Mesenchymal stem cell (in vitro differentiated cells and primary cell): ENCODE measurements at regions not wholly inside any gene's neighbourhood (a gene's known extent, or its start where the extent isn't known, plus 50 kb on each side); places are given as distances from the start of the nearest gene placed in this dataset.

Experiments used
- DNase-seq: peaks from one replicate; pipeline ENCODE4 v3.0.0-alpha.2; 2013
- H2AFZ ChIP-seq: one replicate; pipeline ENCODE4 v1.6.1; 2013; ENCODE audit warnings: low read depth, mild to moderate bottlenecking, control low read depth, inconsistent platforms, low read length, moderate library complexity
- H2AK5ac ChIP-seq: 2 replicates; pipeline ENCODE4 v1.6.1; 2013; ENCODE audit warnings: low read length, moderate library complexity, mild to moderate bottlenecking, inconsistent platforms; ENCODE audit not compliant: severe bottlenecking
- H2BK120ac ChIP-seq: one replicate; pipeline ENCODE4 v1.6.1; 2013; ENCODE audit warnings: low read depth, mild to moderate bottlenecking, inconsistent platforms, low read length, moderate library complexity
- H2BK12ac ChIP-seq, 2 experiments: one replicate each; pipeline ENCODE4 v1.6.1; 2013; ENCODE audit warnings: inconsistent platforms in 2 of 2, low read length in 2 of 2, mild to moderate bottlenecking in 2 of 2, moderate library complexity in 2 of 2, control low read depth in 1 of 2
- H2BK15ac ChIP-seq: one replicate; pipeline ENCODE4 v1.6.1; 2013; ENCODE audit warnings: mild to moderate bottlenecking, low read depth, inconsistent platforms; ENCODE audit not compliant: poor library complexity, severe bottlenecking
- H2BK5ac ChIP-seq: 2 replicates; pipeline ENCODE4 v1.6.1; 2013; ENCODE audit warnings: low read depth, mild to moderate bottlenecking, low read length, control low read depth, inconsistent platforms; ENCODE audit not compliant: poor library complexity, severe bottlenecking
- H3K14ac ChIP-seq, 2 experiments: one replicate each; pipeline ENCODE4 v1.6.1; 2013; ENCODE audit warnings: inconsistent platforms in 2 of 2, low read length in 2 of 2, control low read depth in 1 of 2, mild to moderate bottlenecking in 1 of 2, moderate library complexity in 1 of 2
- H3K18ac ChIP-seq, 2 experiments: one replicate each; pipeline ENCODE4 v1.6.1; 2013; ENCODE audit warnings: inconsistent platforms in 2 of 2, low read length in 2 of 2, control low read depth in 1 of 2, low read depth in 1 of 2, mild to moderate bottlenecking in 1 of 2
- H3K23ac ChIP-seq, 2 experiments: one replicate each; pipeline ENCODE4 v1.6.1; 2013; ENCODE audit warnings: inconsistent platforms in 2 of 2, low read length in 2 of 2, mild to moderate bottlenecking in 2 of 2, moderate library complexity in 2 of 2, control low read depth in 1 of 2
- H3K27ac ChIP-seq: 2 replicates; pipeline ENCODE4 v1.5.1; 2013; ENCODE audit warnings: mild to moderate bottlenecking, moderate library complexity, low read length, control low read depth, inconsistent platforms; ENCODE audit not compliant: poor library complexity, severe bottlenecking
- H3K27me3 ChIP-seq, 2 experiments: 2 replicates each; pipeline versions ENCODE4 v1.6.1 to v1.7.0; 2013; ENCODE audit warnings: low read length in 2 of 2, mild to moderate bottlenecking in 2 of 2, moderate library complexity in 2 of 2, control low read depth in 1 of 2, inconsistent platforms in 1 of 2; ENCODE audit not compliant: control insufficient read depth in 1 of 2, insufficient read depth in 1 of 2
- H3K36me3 ChIP-seq, 2 experiments: 2 replicates each; pipeline versions ENCODE4 v1.6.1 to v1.7.0; 2013; ENCODE audit warnings: low read length in 2 of 2, control low read depth in 1 of 2, inconsistent platforms in 1 of 2, low read depth in 1 of 2, mild to moderate bottlenecking in 1 of 2; ENCODE audit not compliant: insufficient read depth in 2 of 2, control insufficient read depth in 1 of 2
- H3K4ac ChIP-seq, 2 experiments: one replicate each; pipeline ENCODE4 v1.6.1; 2013; ENCODE audit warnings: inconsistent platforms in 2 of 2, low read length in 2 of 2, mild to moderate bottlenecking in 2 of 2, moderate library complexity in 2 of 2, control low read depth in 1 of 2, low read depth in 1 of 2
- H3K4me1 ChIP-seq: 2 replicates; pipeline ENCODE4 v1.6.1; 2013; ENCODE audit warnings: low read depth, low read length, control low read depth; ENCODE audit not compliant: control insufficient read depth, insufficient read depth
- H3K4me2 ChIP-seq: 2 replicates; pipeline ENCODE4 v1.6.1; 2013; ENCODE audit warnings: low read length, mild to moderate bottlenecking, inconsistent platforms; ENCODE audit not compliant: poor library complexity, severe bottlenecking
- H3K4me3 ChIP-seq, 2 experiments: 2 replicates each; pipeline versions ENCODE4 v1.5.1 to v1.7.0; 2013; ENCODE audit warnings: low read length in 2 of 2, mild to moderate bottlenecking in 2 of 2, control low read depth in 1 of 2, low read depth in 1 of 2; ENCODE audit not compliant: insufficient read depth in 1 of 2
- H3K79me1 ChIP-seq: replicated peaks from 2 replicates; pipeline ENCODE4 v1.6.1; 2013; ENCODE audit warnings: mild to moderate bottlenecking, control low read depth, low read length, inconsistent platforms; ENCODE audit not compliant: poor library complexity, severe bottlenecking
- H3K9ac ChIP-seq: 2 replicates; pipeline ENCODE4 v1.7.0; 2013; ENCODE audit warnings: mild to moderate bottlenecking, low read length, moderate library complexity
- H3K9me3 ChIP-seq: 2 replicates; pipeline ENCODE4 v1.7.0; 2013; ENCODE audit warnings: mild to moderate bottlenecking, low read length; ENCODE audit not compliant: control insufficient read depth
- H4K8ac ChIP-seq: one replicate; pipeline ENCODE4 v1.6.1; 2013; ENCODE audit warnings: inconsistent platforms, mild to moderate bottlenecking, low read length, moderate library complexity
- H4K91ac ChIP-seq: one replicate; pipeline ENCODE4 v1.6.1; 2013; ENCODE audit warnings: mild to moderate bottlenecking, low read length, inconsistent platforms
- WGBS: methylation state at CpG from one replicate; pipeline ENCODE4 v1.1.7; 2013; ENCODE audit warnings: mixed read lengths; 5-methylcytosine and 5-hydroxymethylcytosine counted together

- H3K27ac ChIP-seq: peak overlapping the region; percentile 56
- DNase-seq: no peak
Observed at GRCh38 chr9:88270413-88270812, 117.8 kb upstream of the SPIN1 start.

DNA sequence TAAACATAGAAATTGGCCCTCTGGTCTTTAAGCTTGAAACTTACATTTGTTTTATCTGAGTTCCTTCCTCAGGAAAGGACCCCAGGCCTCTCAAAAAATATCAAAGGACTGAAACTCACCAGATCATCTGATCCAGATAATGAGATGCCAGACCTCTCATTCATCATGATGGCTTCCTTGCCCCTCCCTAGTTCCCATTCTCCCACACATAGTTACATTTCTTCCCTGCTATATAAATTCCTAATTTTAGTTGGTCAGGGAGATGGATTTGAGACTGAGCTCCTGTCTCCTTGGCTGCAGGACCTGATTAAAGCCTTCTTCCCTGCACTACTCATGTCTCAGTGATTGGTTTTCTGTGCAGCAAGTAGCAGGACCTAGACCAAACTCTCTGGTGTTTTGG, 119.4 kb upstream of the SPIN1 start:
- Histone ChIP-seq H2BK120ac (no peak overlapping the region), H3K27ac (no peak overlapping the region)

More at GRCh38 chr9:88270413-88270812, 117.8 kb upstream of the SPIN1 start:
- no peak overlapping the region for H3K14ac ChIP-seq
- H3K36me3 ChIP-seq: no peaks in the 10 kb centered on the region
- no peak overlapping the region for H2BK120ac ChIP-seq
- no peak overlapping the region for H4K91ac ChIP-seq
- no peak overlapping the region for H3K4ac ChIP-seq
- no peak overlapping the region for H3K4me2 ChIP-seq
- H3K4me3 ChIP-seq: no peak overlapping the region
- no peak overlapping the region for H2AFZ ChIP-seq
- no peak overlapping the region for H2AK5ac ChIP-seq
- no peak overlapping the region for H3K23ac ChIP-seq
- no peaks in the 10 kb centered on the region for H3K27me3 ChIP-seq
- no peak overlapping the region for H3K9ac ChIP-seq
- H2BK5ac ChIP-seq: no peak overlapping the region
- peaks cover 4% of the 10 kb centered on the region for H3K4me1 ChIP-seq
- H3K18ac ChIP-seq: peak overlapping the region in 1 of 2 experiments; percentile 47
- WGBS: 95% methylated on average over 3 of the region's 3 CpGs
- H3K9me3 ChIP-seq: no peaks in the 10 kb centered on the region
- no peak overlapping the region for H4K8ac ChIP-seq
- H2BK15ac ChIP-seq: no peak overlapping the region
- no peak overlapping the region for H2BK12ac ChIP-seq
- H3K79me1 ChIP-seq: no peaks in the 10 kb centered on the region

DNA sequence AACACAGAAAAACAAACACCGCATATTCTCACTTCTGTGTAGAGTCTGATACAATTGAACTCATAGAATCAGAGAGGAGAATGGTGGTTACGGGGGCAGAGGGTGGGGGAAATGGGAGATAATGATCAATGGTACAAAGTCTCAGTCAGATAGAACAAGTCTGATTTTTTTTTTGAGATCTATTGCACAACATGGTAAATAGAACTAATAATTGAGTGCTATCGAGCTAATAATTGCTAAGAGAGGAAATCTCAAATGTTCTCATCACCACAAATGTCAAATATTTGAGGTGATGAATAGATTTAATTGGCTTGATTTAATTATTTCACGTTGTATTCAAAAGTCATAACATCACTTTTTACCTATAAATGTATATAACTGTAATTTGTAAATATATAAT, 121.0 kb upstream of the SPIN1 start:
- 98% methylated on average over 2 of the region's 4 CpGs for WGBS
- no peak for DNase-seq
- H2BK12ac ChIP-seq: no peak overlapping the region

More for the DNA sequence above, 119.4 kb upstream of the SPIN1 start:
- no peak overlapping the region for H4K91ac ChIP-seq
- no peak overlapping the region for H3K9ac ChIP-seq
- no peak overlapping the region for H3K4ac ChIP-seq
- H3K4me1 ChIP-seq: peaks cover 4% of the 10 kb centered on the region
- H3K4me2 ChIP-seq: no peak overlapping the region
- H3K18ac ChIP-seq: no peak overlapping the region
- H3K14ac ChIP-seq: no peak overlapping the region
- no peak overlapping the region for H2BK15ac ChIP-seq
- H2BK5ac ChIP-seq: no peak overlapping the region
- H3K79me1 ChIP-seq: no peaks in the 10 kb centered on the region
- no peaks in the 10 kb centered on the region for H3K9me3 ChIP-seq
- H3K23ac ChIP-seq: no peak overlapping the region
- no peak overlapping the region for H2BK12ac ChIP-seq
- no peak overlapping the region for H3K4me3 ChIP-seq
- no peaks in the 10 kb centered on the region for H3K36me3 ChIP-seq
- H4K8ac ChIP-seq: no peak overlapping the region
- no peak for DNase-seq
- H2AK5ac ChIP-seq: no peak overlapping the region
- H3K27me3 ChIP-seq: no peaks in the 10 kb centered on the region
- no peak overlapping the region for H2AFZ ChIP-seq

DNA sequence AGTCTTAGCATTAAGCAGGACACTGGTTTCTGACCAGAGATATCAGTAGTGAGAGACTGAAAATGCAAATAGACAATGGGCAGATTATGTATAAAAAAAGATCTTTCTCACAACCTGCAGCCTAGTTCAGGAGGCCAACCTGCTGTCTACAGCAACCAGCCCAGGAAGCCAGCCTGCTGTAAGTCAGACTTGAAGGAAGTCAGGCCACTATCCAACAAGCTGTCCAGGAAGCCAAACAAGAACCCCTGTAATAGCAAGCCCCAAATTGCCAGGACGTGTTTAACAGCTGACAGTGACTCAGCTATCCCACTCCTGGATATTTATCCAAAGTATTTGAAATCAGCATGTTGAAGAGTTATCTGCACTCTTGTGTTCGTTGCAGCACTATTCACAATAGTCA, 121.8 kb upstream of the SPIN1 start:
- peak overlapping the region in 1 of 2 experiments; percentile 28 for H3K18ac ChIP-seq
- no peak overlapping the region for H4K91ac ChIP-seq
- no peak overlapping the region for H3K23ac ChIP-seq
- H3K27me3 ChIP-seq: no peaks in the 10 kb centered on the region
- H3K9me3 ChIP-seq: no peaks in the 10 kb centered on the region
- no peak overlapping the region for H4K8ac ChIP-seq
- H3K79me1 ChIP-seq: no peaks in the 10 kb centered on the region
- H2BK12ac ChIP-seq: no peak overlapping the region
- no peak overlapping the region for H2BK120ac ChIP-seq
- 20% methylated on average over 1 of the region's 2 CpGs for WGBS
- DNase-seq: no peak
- no peak overlapping the region for H2BK15ac ChIP-seq
- H3K27ac ChIP-seq: no peak overlapping the region
- peaks cover 2% of the 10 kb centered on the region for H3K4me1 ChIP-seq
- H3K4me2 ChIP-seq: no peak overlapping the region
- no peak overlapping the region for H3K9ac ChIP-seq
- H3K36me3 ChIP-seq: no peaks in the 10 kb centered on the region
- no peak overlapping the region for H2AK5ac ChIP-seq
- no peak overlapping the region for H3K4me3 ChIP-seq
- no peak overlapping the region for H3K4ac ChIP-seq
- H2BK5ac ChIP-seq: no peak overlapping the region
- H3K14ac ChIP-seq: no peak overlapping the region
- peak overlapping the region; percentile 46 for H2AFZ ChIP-seq

More for the DNA sequence above, 121.0 kb upstream of the SPIN1 start:
- H3K9ac ChIP-seq: no peak overlapping the region
- H3K4ac ChIP-seq: no peak overlapping the region
- no peak overlapping the region for H3K23ac ChIP-seq
- peaks cover 2% of the 10 kb centered on the region for H3K4me1 ChIP-seq
- no peaks in the 10 kb centered on the region for H3K9me3 ChIP-seq
- H2BK120ac ChIP-seq: no peak overlapping the region
- H3K14ac ChIP-seq: no peak overlapping the region
- H3K27me3 ChIP-seq: no peaks in the 10 kb centered on the region
- H2BK15ac ChIP-seq: no peak overlapping the region
- H3K79me1 ChIP-seq: no peaks in the 10 kb centered on the region
- no peak overlapping the region for H2AK5ac ChIP-seq
- H4K91ac ChIP-seq: no peak overlapping the region
- H2BK5ac ChIP-seq: no peak overlapping the region
- no peak overlapping the region for H3K18ac ChIP-seq
- no peak overlapping the region for H2AFZ ChIP-seq
- H4K8ac ChIP-seq: no peak overlapping the region
- no peak overlapping the region for H3K27ac ChIP-seq
- no peak overlapping the region for H3K4me2 ChIP-seq
- H3K36me3 ChIP-seq: no peaks in the 10 kb centered on the region
- H3K4me3 ChIP-seq: no peak overlapping the region
